B cell (primary cell): ENCODE measurements at regions not wholly inside any gene's neighbourhood (a gene's known extent, or its start where the extent isn't known, plus 50 kb on each side); places are given as distances from the start of the nearest gene placed in this dataset.

Experiments used
- CTCF ChIP-seq: fragments of 200-600 bp; IDR thresholded peaks from one replicate; pipeline ENCODE4 v1.8.0; 2022; ENCODE audit warnings: antibody characterized with exemption, mild to moderate bottlenecking
- EZH2 ChIP-seq: IDR thresholded peaks from 2 replicates; pipeline ENCODE4 v1.6.1; 2012; ENCODE audit warnings: borderline replicate concordance, low read depth, mild to moderate bottlenecking, moderate library complexity, low read length; ENCODE audit not compliant: insufficient read depth, poor library complexity, severe bottlenecking

- TF ChIP-seq CTCF (no peak), EZH2 (no peak)
These were observed 122.8 kb downstream of the RPLP1 start for GRCh38 chr15:69575387-69575786.
